SK-N-SH treated with all-trans-retinoic acid at 6 μM for 48 hours (cell line): ENCODE measurements at regions not wholly inside any gene's neighbourhood (a gene's known extent, or its start where the extent isn't known, plus 50 kb on each side); places are given as distances from the start of the nearest gene placed in this dataset.

Experiments
- ARNTL ChIP-seq: fragments of 450-650 bp; formaldehyde crosslinking; IDR thresholded peaks from 2 replicates; pipeline ENCODE4 v1.5.0; 2020; ENCODE audit warnings: low read depth, mild to moderate bottlenecking, moderate library complexity, borderline replicate concordance
- BACH2 ChIP-seq: fragments of 250-450 bp; sonication (Bioruptor Pico); IDR thresholded peaks from 2 replicates; pipeline ENCODE4 v1.9.0; 2021; ENCODE audit warnings: mild to moderate bottlenecking, borderline replicate concordance
- CSDC2 ChIP-seq: fragments of 250-450 bp; sonication (Bioruptor Pico); IDR thresholded peaks from 2 replicates; pipeline ENCODE4 v1.5.0; 2020; ENCODE audit warnings: mild to moderate bottlenecking, moderate library complexity
- CSRNP3 ChIP-seq: fragments of 250-450 bp; sonication (Bioruptor Pico); IDR thresholded peaks from 2 replicates; pipeline ENCODE4 v1.5.1; 2021; ENCODE audit warnings: mild to moderate bottlenecking, moderate library complexity
- OSR1 ChIP-seq: fragments of 250-450 bp; sonication (Bioruptor Pico); IDR thresholded peaks from 2 replicates; pipeline ENCODE4 v1.8.0; 2022; ENCODE audit warnings: moderate library complexity, mild to moderate bottlenecking, inconsistent platforms
- PATZ1 ChIP-seq: fragments of 250-450 bp; sonication (Bioruptor Pico); IDR thresholded peaks from 2 replicates; pipeline ENCODE4 v1.8.0; 2020; ENCODE audit warnings: mild to moderate bottlenecking, moderate library complexity, borderline replicate concordance
- PPARA ChIP-seq: fragments of 250-450 bp; sonication (Bioruptor Pico); IDR thresholded peaks from 2 replicates; pipeline ENCODE4 v1.5.0; 2020; ENCODE audit warnings: mild to moderate bottlenecking, borderline replicate concordance
- RARB ChIP-seq: fragments of 250-450 bp; sonication (Bioruptor Pico); IDR thresholded peaks from 2 replicates; pipeline ENCODE4 v1.8.0; 2021; ENCODE audit warnings: mild to moderate bottlenecking, moderate library complexity
- TSHZ2 ChIP-seq: fragments of 250-450 bp; sonication (Bioruptor Pico); IDR thresholded peaks from 2 replicates; pipeline ENCODE4 v1.5.0; 2020; ENCODE audit warnings: mild to moderate bottlenecking, moderate library complexity
- ZFP3 ChIP-seq: fragments of 250-450 bp; sonication (Bioruptor Pico); IDR thresholded peaks from 2 replicates; pipeline ENCODE4 v1.5.0; 2020; ENCODE audit warnings: mild to moderate bottlenecking, moderate library complexity
- ZFP30 ChIP-seq: fragments of 450-650 bp; formaldehyde crosslinking; IDR thresholded peaks from 2 replicates; pipeline ENCODE4 v1.5.0; 2022; ENCODE audit warnings: mild to moderate bottlenecking, moderate library complexity
- ZNF70 ChIP-seq: fragments of 450-650 bp; formaldehyde crosslinking; IDR thresholded peaks from 2 replicates; pipeline ENCODE4 v1.5.0; 2020; ENCODE audit warnings: mild to moderate bottlenecking, moderate library complexity
- ZNF8 ChIP-seq: fragments of 450-650 bp; formaldehyde crosslinking; IDR thresholded peaks from 2 replicates; pipeline ENCODE4 v1.5.0; 2020; ENCODE audit warnings: mild to moderate bottlenecking, moderate library complexity

- TF ChIP-seq ZFP30 (CRISPR knock-in tag) (no peak), BACH2 (CRISPR knock-in tag) (no peak), ARNTL (CRISPR knock-in tag) (no peak), PATZ1 (CRISPR knock-in tag) (no peak), CSDC2 (no peak), ZNF70 (no peak), ZFP3 (CRISPR knock-in tag) (no peak), OSR1 (no peak), RARB (no peak), TSHZ2 (CRISPR knock-in tag) (no peak), CSRNP3 (CRISPR knock-in tag) (no peak), ZNF8 (CRISPR knock-in tag) (no peak), PPARA (no peak)
These were observed 206.4 kb downstream of the BLID start for GRCh38 chr11:121909596-121909995.
